ENCODE measurements at regions not wholly inside any gene's neighbourhood (a gene's known extent, or its start where the extent isn't known, plus 50 kb on each side); places are given as distances from the start of the nearest gene placed in this dataset.

DNA sequence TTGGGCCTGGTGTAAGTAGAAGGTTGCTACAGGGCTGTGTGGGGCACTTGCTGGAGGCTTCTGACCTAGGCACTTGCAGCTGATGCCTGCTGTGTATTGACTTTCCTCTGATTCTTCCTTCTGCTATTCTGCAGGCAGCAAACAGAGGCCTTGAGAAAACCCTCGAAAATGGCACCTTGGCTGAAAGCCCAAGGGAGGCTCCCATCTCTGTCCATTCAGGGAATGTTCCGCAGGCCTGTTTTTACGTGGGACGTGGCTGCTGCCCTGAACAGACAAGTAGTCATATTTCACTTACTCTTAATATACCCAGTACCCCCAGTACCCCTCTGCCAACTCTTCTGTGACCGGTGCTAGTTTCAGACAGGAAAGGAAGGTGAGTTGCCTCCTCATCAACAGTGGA is 664.7 kb downstream of the INHBA start:
- TF ChIP-seq, protein P1, sequence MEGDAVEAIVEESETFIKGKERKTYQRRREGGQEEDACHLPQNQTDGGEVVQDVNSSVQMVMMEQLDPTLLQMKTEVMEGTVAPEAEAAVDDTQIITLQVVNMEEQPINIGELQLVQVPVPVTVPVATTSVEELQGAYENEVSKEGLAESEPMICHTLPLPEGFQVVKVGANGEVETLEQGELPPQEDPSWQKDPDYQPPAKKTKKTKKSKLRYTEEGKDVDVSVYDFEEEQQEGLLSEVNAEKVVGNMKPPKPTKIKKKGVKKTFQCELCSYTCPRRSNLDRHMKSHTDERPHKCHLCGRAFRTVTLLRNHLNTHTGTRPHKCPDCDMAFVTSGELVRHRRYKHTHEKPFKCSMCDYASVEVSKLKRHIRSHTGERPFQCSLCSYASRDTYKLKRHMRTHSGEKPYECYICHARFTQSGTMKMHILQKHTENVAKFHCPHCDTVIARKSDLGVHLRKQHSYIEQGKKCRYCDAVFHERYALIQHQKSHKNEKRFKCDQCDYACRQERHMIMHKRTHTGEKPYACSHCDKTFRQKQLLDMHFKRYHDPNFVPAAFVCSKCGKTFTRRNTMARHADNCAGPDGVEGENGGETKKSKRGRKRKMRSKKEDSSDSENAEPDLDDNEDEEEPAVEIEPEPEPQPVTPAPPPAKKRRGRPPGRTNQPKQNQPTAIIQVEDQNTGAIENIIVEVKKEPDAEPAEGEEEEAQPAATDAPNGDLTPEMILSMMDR (conservative IDR thresholded peaks at IDR 0.05; ENCODE audit: low read length), result no peak
- TF ChIP-seq EZH2phosphoT487 (IDR thresholded peaks at IDR 0.05; ENCODE audit: borderline replicate concordance, low read depth, low read length), result no peak
